GM12874 (cell line): ENCODE measurements at regions not wholly inside any gene's neighbourhood (a gene's known extent, or its start where the extent isn't known, plus 50 kb on each side); places are given as distances from the start of the nearest gene placed in this dataset.

Source experiments
- CTCF ChIP-seq: IDR thresholded peaks from 2 replicates; pipeline ENCODE4 v1.5.1; 2011; ENCODE audit warnings: low read depth, mild to moderate bottlenecking, control low read depth, low read length, moderate library complexity; ENCODE audit not compliant: insufficient read depth

- TF ChIP-seq CTCF = no peak
Observed at GRCh38 chr1:101310506-101310905, 73.7 kb downstream of the S1PR1 start.

GRCh38 chr1:101311146-101311920, 74.5 kb downstream of the S1PR1 start:
- TF ChIP-seq CTCF = no peak

GRCh38 chr1:101312147-101312546, 75.3 kb downstream of the S1PR1 start:
- no peak for TF ChIP-seq CTCF

GRCh38 chr1:101313356-101313755, 76.5 kb downstream of the S1PR1 start:
- no peak for TF ChIP-seq CTCF

- TF ChIP-seq CTCF = no peak
Observed at GRCh38 chr1:101314244-101314643, 77.4 kb downstream of the S1PR1 start.

GRCh38 chr1:101316256-101316655, 79.4 kb downstream of the S1PR1 start:
- TF ChIP-seq CTCF = no peak

- no peak for TF ChIP-seq CTCF
Observed at GRCh38 chr1:101316799-101317198, 80.0 kb downstream of the S1PR1 start.
